A673 (cell line): ENCODE measurements at regions not wholly inside any gene's neighbourhood (a gene's known extent, or its start where the extent isn't known, plus 50 kb on each side); places are given as distances from the start of the nearest gene placed in this dataset.

Experiments used
- CTCF ChIP-seq: fragments of 300-800, 200-600 bp; sonication (generic); conservative IDR thresholded peaks from 2 replicates; pipeline ENCODE4 v1.5.1; 2017; ENCODE audit warnings: low read depth, mild to moderate bottlenecking, antibody characterized with exemption, low read length, moderate library complexity, mixed read lengths
- EZH2 ChIP-seq: fragments of 200-600 bp; sonication (generic); IDR thresholded peaks from 2 replicates; pipeline ENCODE4 v1.6.1; 2017; ENCODE audit warnings: borderline replicate concordance, low read depth, mild to moderate bottlenecking, mixed read lengths, antibody characterized with exemption, low read length; ENCODE audit not compliant: poor library complexity, severe bottlenecking

GRCh38 chr7:106986450-106986977 lies 58.0 kb upstream of the PRKAR2B start:
- TF ChIP-seq CTCF: no peak
- no peak for TF ChIP-seq EZH2
